ENCODE measurements at regions not wholly inside any gene's neighbourhood (a gene's known extent, or its start where the extent isn't known, plus 50 kb on each side); places are given as distances from the start of the nearest gene placed in this dataset.

- TF ChIP-seq CHD2 (IDR thresholded peaks at IDR 0.05; ENCODE audit: low read length, partially characterized antibody): no peak
- TF ChIP-seq POLR2AphosphoS5 (IDR thresholded peaks at IDR 0.05; ENCODE audit: low read depth, low read length): no peak
- no peak for TF ChIP-seq CTCF (IDR thresholded peaks at IDR 0.05)
- TF ChIP-seq TEAD4 (IDR thresholded peaks at IDR 0.05; ENCODE audit: borderline replicate concordance, insufficient read depth): no peak
- no peak for TF ChIP-seq RAD21 (IDR thresholded peaks at IDR 0.05; ENCODE audit: low read length)
- no peak for TF ChIP-seq ELF1 (IDR thresholded peaks at IDR 0.05)
- TF ChIP-seq MAX (IDR thresholded peaks at IDR 0.05; ENCODE audit: low read depth): no peak
- TF ChIP-seq SIN3A (IDR thresholded peaks at IDR 0.05; ENCODE audit: borderline replicate concordance, low read depth, low read length): no peak
- TF ChIP-seq GABPA (IDR thresholded peaks at IDR 0.05; ENCODE audit: low read depth): no peak
These were observed 473.1 kb downstream of the PTH2R start for GRCh38 chr2:208879666-208880065.

Measured in SK-N-SH (cell line).